GM12874 (cell line): ENCODE measurements at regions not wholly inside any gene's neighbourhood (a gene's known extent, or its start where the extent isn't known, plus 50 kb on each side); places are given as distances from the start of the nearest gene placed in this dataset.

ENCODE experiments used
- CTCF ChIP-seq: IDR thresholded peaks from 2 replicates; pipeline ENCODE4 v1.5.1; 2011; ENCODE audit warnings: low read depth, mild to moderate bottlenecking, control low read depth, low read length, moderate library complexity; ENCODE audit not compliant: insufficient read depth

GRCh38 chr2:145484448-145485097 lies 964.7 kb upstream of the ZEB2 start:
- no peak for TF ChIP-seq CTCF

- TF ChIP-seq CTCF: no peak
Observed at GRCh38 chr2:145483854-145484253, 963.9 kb upstream of the ZEB2 start.

- no peak for TF ChIP-seq CTCF
Observed at GRCh38 chr2:145481334-145481922, 961.5 kb upstream of the ZEB2 start.

- TF ChIP-seq CTCF: no peak
Observed at GRCh38 chr2:145464866-145465265, 944.9 kb upstream of the ZEB2 start.

- TF ChIP-seq CTCF: no peak
Observed at GRCh38 chr2:145460112-145460511, 940.2 kb upstream of the ZEB2 start.

- no peak for TF ChIP-seq CTCF
Observed at GRCh38 chr2:145431181-145431951, 911.4 kb upstream of the ZEB2 start.

- TF ChIP-seq CTCF: no peak
Observed at GRCh38 chr2:145423809-145424208, 903.9 kb upstream of the ZEB2 start.
